Stimulated activated CD8-positive, alpha-beta memory T cell treated with anti-CD3 and anti-CD28 coated beads, Interleukin-4, amount 100 ng/mL, for 24 hours (primary cell): ENCODE measurements at regions not wholly inside any gene's neighbourhood (a gene's known extent, or its start where the extent isn't known, plus 50 kb on each side); places are given as distances from the start of the nearest gene placed in this dataset.

Experiments used
- DNase-seq: peaks from one replicate; pipeline ENCODE4 v3.0.0-alpha.2; 2020; ENCODE audit warnings: low read depth

DNA sequence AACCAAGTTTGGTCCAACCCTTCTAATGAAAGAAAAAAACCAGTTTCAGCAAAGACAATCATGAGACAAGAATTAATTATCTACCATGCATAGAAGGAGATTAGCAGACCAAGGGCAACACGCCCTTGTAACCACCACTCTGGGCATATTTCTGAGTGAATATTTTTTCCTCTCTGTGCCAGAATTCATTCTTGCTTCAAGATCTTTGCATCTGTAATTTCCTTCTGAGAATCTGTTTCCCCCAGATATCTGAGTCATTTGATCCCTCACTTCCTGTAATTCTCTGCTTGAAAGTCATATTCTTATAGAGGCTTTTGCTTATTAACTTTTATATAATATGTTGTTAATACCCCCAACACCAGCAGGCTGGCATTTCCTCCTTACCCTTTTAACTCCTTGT, 243.7 kb downstream of the SLC16A7 start:
- no peak for DNase-seq

DNA sequence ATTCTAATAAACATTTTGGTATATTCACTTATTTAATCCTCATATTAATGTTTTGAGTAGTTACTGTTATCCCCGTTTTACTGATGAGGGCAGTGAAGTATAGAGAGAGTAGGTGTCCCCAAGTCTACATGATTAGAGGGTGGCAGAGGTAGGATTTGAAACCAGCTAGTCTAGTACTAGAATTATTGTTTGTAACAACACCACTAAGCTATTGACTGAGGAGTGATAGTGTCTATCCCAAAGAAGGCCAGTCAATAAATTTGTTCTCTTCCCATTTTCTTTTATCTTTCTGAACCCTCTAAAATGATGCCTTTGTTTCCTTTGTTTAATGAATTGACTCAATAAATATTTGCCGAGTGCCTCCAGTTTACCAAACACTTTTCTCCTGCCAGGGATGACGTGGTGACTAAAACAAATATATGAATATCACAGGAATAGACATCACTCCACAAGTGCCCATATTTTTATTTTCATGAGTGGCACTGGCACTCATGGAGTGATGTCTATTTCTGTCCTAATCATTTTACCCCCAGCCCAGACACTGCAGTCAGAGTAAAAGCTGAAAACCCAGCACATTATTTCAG, 247.5 kb downstream of the SLC16A7 start:
- DNase-seq: no peak

DNA sequence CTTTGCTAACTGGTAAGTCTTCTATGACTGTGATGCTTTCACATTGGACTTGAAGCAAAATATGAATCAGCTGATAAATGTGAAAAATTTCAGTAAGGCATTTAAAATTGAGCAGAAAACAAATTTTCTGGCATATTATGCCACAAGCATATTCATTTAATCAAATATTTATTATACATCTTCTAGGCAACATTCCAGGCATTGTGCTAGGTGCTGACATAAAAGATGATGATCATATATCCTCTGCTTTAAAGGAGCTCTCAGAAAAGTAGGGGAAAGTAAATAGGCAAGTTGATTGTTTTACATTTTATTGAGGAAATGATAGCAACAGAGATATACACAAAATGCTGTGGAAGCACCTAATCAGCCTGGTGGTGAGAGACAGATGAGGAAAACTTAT, 248.9 kb downstream of the SLC16A7 start:
- no peak for DNase-seq

DNA sequence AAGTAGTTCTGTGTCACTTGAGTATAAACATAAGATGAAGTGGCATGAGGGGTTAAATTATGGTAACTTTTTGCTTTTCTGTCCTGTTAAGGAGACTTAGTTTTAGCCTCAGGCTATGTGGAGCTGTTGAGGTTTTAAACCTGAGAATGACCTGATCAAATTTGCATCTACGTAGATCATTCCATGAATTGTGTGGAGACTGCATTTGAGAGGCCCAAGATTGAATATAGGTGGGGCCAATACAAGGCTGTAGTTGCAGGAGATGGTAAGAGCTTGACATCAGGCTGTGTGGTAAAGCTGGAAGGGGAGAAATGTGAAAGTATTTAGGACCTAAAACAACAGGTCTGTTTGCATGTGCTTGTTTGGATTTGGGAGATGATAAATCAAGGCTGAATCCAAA, 249.5 kb downstream of the SLC16A7 start:
- DNase-seq: no peak

DNA sequence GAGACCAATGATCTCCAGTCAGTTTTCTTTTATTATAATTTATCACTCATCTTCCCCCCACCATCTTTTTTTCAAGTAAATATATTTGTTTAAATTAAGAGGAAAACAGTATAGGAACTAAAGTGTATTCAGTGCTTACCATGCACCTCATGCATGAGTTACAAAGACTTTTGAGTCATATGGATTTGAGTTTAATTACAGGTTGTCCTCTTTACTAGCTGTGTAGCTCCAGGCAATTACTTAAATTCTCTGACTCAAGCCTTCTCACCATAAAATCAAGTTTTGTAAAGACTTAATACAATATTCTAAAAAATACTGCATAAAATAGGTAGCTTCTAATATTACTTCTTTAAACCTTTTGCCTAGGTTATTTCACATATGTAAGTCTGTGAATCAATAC, 251.3 kb downstream of the SLC16A7 start:
- DNase-seq: no peak

DNA sequence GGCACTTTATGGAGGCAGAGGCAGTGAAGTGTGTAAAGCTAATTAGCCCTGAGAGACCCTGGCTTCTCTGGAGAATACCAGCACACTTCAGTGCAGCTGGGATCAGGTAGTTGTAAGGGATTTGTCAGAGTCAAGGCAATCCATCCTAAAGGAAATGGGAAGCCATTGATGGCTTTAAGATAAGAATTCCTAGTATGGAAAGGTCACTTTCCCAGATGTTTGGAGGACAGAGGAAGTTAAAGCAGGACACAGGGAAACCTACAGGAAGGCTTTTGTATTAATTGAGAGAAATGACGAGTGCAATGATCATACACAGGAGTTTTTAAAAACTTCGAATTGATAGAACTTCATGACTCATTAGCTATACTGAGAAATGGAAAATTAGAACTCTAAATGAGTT, 254.4 kb downstream of the SLC16A7 start:
- DNase-seq: no peak

DNA sequence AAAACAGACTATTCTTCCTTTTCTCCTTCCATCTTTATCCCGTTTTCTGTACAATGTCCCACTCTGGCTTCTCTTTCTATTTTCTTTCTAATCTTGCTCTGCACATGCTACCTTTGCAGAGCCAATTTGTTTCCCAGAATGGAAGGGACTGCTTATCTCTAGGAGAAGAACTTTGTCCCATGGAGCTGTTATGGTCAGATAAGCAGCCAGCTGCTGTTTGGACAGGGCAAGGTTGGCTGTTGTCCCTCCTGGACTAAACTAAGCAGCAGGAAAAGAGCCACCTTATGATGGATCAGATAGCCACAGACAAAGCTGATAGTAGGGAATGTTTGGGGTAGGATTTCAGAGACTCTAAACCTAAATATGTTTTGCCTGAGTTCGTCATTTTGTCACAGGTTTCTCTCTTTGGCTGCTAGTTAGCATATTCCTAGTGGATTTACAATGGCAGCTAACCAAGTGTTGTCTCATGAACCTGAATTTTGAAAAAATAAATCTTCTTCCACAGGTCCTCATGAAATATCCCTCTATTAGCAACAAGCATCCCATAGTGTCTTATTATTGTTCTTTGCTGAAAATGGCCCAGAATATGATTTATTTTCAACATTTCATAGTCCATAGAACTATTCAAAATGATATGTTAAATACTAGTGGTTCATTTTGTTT, 262.8 kb downstream of the SLC16A7 start:
- no peak for DNase-seq

DNA sequence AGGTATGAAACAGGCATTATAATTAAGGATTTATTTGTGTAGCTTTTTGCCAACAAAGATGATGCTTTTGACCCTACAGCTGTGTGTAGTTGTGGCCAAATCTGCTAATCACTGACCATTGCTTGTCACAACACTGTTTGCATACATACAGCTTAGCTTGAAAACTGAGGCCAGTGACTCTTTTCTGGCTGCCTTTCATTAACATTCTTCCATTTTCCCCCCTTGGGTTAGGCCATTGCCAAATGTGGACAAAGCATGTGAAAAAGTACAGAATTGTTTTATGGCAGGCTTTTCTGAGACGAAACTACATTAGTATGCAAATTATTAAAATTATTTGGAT, 263.3 kb downstream of the SLC16A7 start:
- DNase-seq: no peak

DNA sequence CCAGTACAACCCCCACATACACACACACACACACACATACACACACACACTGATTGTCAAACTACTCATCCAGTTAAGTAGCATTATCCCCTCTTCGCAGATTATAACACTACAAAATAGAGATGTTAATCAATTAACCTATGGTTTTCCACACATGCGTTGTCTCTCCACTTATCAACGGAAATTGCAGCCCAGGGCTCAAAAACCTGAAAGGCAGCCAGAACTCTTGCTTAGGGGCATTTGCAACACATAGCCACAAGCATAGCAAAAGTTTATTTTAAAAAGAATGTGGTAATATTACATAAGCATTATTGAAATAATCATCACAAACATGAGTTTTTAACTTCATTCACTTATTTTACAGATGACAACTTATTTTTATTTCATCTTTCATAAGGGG, 265.8 kb downstream of the SLC16A7 start:
- no peak for DNase-seq

DNA sequence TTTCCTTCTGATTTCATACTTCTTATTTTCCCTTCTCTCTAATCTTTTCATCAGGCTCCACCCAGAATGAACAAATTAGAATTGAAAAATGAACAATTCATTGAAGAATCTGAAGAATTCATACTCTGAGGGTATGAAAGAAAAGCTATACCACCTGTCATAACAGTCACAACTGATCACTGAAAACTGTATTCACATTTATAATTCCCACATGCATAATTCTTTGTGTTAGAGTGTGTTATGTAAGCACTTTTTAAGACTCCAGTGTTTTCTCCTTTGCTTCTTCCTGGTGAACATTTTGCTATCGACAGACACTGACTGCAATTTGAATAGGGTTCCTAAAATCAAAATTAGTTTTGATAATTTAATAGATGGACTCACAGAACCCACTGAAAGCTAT, 271.2 kb downstream of the SLC16A7 start:
- DNase-seq: no peak

DNA sequence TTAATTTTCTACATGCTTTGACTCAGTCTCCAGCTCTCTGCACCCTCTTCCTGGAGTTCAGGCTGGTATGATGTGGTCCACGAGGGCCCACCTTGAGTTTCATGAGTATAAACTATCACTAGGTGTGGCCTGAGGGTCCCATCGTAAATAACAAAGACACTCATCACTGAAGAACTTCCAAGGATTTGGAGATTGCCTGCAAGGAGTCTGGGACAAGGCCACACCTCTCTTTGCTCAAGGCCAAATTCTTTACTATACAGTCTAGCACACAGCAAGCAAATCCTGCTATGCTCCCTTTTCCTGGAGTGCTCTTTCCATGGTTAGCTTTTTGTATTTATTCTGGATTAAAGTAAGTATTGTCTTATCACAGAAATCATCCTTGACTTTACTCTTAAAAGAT, 271.9 kb downstream of the SLC16A7 start:
- DNase-seq: no peak

DNA sequence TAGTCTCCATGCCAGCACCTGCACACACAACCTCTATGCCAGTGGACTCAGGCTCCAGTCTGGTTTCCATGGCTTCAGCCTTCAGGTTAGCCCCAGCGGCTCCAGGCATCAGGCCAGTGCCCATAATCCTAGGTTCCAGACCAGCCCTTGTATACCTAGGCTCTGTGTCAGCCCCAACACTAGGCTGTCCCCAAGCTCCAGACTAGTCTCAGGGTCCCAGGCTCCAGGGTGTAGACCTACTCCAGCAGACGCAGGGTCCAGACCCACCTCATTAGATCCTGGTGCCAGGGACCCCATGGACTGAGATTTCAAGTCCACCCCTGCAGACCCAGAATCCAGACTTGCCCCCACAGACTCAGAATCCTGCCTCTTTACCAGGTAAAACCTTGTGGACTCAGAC, 275.9 kb downstream of the SLC16A7 start:
- no peak for DNase-seq

DNA sequence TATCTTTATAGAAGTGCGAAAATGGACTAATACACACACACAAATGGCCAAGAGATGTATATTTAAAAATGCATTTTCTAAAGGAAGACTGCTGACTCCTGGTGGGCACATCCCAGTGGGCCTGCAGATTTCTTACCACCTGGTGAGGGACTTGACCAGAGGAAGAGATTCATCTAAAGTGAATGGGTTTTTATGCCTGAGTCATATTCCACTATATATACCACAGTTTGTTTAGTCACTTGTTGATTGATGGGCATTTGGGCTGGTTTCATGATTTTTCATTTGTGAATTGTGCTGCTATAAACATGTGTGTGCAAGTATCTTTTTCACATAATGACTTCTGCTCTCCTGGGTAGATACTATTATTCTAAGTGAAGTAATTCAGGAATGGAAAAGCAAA, 277.3 kb downstream of the SLC16A7 start:
- no peak for DNase-seq

DNA sequence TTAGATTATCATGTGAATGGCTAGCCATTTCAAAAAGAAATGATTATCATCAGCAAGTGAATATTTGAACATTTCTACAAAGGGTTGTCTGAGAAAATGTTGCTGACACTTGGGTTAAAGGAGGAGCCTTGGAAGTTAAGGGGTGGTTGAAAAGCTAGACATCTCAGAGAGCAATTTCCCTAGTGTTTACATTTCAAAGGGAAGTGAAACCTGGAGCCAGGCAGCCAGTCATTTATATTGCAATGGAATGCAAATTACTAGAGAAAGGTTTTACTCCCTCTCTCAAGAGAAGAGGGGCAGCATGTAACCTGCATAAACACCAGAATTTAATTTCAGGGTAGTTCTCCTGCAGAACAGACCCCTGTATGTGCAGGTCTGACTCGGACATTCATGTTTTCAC, 279.0 kb downstream of the SLC16A7 start:
- no peak for DNase-seq

DNA sequence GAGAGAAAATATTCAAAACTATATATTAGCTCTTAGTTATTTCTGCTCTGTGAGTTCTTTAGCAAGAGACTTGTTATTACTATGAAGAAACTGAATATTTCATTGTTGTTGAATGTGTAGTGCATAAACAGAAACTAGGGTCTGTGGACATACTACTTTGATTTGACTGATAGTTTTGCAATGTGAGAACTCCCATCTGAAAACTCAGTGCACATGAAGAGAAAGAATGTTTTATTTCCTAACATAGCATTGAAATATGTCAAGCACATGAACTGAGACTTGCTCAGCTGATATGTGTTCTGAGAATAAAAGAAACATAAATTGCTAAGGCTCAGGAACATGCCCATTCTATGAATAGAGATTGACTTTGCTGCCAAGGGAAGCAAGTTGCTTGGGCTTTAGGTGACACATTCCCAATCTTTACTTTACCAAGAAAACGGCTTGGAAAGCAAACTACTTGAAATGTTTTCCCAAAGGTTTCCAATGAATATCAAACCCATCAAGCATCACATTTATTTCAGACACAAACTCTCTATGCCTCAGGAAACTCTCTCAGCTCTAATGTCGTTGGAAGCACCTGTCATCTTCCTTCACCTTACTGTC, 290.4 kb downstream of the SLC16A7 start:
- no peak for DNase-seq

DNA sequence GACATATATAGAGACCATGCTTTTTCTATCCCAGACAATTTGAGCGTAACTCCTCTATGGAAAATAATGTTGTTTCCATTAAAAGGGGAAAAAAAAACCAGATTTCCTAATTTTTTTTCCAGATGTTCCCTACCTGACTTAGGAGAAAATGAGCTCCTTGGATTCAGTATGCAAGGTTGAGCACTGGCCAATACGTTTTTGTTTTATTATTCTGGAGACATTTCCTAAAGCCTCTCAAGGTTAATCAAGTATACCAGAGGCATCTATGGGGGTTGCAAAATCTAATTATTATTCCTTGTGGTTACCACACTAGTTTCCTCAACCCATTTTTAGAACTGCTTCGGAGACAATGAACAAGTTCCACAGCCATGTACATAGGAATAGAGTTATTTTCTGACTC, 291.3 kb downstream of the SLC16A7 start:
- DNase-seq: no peak

DNA sequence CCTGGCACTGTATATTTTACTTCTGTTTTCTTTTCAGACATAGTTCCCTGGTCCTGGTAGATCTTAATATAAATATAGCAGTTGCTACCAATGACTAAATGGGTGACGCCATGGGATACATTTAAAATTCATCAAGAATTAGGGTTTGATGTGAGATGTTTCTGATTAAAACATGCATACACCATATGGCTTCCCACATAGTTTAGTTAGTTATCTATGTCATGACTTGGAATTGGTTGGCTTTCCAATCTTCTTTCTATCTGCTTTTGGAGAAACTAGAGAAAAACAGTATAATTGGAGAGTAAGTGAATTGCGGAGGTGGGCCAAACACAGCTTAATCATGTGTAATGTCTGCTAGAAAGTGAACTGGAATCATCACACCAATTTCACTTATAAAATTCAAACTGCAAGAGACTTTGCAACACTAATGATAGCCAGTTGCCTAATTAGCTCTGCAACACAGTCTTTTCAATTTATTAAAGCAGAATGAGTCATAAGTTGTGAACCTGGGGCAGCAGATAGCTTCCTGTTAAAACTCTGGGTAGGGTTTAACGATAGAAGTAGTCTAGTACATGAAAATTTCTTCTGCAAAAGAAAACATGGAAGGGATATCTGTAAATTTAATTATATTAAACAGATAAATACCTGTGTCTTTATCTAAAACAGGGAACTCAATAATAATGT, 295.2 kb downstream of the SLC16A7 start:
- no peak for DNase-seq

DNA sequence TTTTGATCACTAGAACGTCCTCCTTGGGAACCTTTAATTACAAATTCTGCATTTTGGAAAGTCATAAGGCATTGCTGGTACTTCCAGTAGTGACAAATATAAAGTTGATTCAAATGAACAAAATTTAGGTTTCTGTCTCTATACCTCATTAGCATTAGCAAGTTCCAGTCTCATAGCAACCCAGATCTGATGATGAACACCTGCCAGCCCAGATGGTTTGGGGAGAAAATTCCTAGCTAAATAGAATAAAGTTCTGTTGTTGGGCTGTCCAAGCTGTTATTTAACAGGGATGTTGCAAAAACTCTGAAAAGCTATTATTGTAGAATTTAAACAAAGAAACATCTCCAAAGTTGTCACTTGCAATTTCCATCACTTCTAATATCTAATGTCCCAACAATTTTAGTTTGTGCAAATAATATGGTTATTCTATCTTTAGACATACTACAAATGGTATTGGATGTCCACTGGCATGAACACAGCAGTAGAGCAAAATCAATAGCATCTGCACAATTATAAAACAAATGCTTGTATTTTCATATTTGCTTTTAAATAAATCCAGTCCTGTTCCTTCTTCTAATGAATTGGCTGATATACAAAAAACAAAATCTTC, 299.4 kb downstream of the SLC16A7 start:
- DNase-seq: no peak

DNA sequence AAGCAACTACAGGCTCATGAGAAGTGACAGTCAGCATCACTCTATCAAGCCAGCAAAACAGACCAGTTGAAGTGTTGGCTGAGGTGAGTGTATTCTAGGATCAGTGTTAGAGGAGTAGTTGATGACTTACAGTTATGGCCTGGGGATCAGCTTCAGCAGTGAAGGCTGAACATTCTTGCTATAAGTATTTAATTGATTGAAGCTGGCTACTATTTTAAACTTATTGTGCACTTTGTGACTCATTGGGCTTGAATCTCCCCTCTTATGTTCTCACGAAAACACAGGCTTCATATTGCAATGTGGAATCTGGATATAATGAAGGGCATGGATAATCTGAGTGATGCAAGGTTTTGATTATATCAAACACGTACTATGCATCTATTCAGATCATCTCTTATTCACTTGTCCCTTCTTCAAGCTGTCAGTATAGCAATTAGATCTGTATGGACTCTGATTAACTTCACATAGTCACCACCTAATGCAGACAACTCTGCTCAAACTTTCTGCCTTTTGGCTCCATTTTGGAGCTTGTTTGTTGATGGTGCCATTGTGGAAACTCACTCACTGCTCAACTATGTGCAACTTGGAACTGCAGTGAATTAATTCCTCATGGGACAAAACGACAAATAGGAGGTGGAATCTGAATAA, 309.2 kb downstream of the SLC16A7 start:
- no peak for DNase-seq

DNA sequence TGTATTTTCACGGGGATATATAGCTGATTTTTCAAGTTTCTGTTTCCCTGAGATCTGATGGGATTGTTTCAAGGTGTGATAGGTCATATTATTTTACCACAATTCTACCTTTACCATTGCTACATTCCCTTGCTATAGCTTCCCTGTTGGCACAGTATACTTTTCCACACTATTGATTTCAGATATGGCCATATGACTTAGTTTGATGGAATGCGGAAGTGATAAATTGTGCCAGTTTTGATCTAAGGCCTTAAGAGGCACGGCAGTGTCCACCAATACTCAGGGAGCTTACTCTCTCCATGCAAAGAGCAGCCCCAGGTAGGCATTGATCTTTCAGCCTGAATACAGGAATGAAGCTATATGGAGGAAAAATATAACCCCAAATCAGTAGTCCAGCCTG, 315.7 kb downstream of the SLC16A7 start:
- no peak for DNase-seq

DNA sequence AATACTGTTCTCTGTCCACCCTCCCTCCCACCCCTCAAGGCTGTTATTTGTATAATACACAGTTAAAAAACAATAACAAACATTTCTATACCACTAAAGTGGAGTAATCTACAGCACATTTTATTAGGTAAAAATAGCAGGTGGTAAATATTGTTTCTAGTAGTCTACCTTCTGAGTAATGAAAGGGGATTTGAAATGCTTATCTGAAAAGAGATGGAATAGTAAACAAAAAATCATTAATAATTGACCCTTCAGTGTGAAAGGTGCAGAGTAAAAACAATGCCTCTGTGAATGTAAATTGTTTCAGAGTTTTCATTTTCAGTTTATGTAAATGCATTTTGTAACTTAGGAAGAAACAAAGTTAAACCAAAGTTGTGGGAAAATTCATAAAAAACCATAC, 321.2 kb downstream of the SLC16A7 start:
- DNase-seq: no peak

DNA sequence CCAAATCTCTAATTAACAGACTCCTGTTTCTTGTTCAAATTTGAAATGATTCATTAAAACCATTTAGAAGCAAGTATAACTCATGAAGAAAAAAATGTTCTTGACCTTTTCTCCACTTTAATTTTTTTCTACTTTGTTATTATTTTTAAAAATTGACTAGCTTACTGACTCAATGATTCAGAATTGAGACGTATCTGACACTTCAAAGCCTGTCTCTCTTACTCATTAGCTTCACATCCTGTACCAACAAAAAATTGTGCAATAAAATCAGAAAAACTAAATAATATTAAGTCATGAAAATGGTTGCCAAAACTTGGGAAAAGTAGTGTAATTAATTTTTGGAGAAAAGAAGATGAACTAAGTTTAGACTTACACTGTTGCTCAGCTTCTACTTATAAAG, 331.2 kb downstream of the SLC16A7 start:
- no peak for DNase-seq

DNA sequence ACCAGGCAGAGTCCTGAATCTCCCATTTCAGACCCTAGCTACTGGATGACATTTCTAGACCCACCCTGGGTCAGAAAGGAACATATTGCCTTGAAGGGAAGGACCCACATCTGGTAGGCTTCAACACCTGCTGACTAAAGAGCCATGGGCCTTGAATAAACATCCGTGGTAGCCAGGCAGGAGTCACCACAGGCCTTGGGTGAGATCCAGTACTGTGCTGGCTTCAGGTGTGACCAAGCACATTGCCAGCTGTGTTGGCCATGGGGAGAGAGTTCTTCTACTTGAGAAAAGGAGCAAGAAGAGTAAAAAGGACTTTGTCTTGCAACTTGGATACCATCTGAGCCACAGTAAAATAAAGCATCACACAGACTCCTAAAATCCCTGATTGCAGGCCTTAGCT, 332.6 kb downstream of the SLC16A7 start:
- DNase-seq: no peak
